ENCODE measurements at regions not wholly inside any gene's neighbourhood (a gene's known extent, or its start where the extent isn't known, plus 50 kb on each side); places are given as distances from the start of the nearest gene placed in this dataset.

- TF ChIP-seq CTCF (IDR thresholded peaks at IDR 0.05; ENCODE audit: low read length) = peak; percentile 54; the same call in 1 of the 2 replicates
- no peak for TF ChIP-seq EZH2 (IDR thresholded peaks at IDR 0.05; ENCODE audit: borderline replicate concordance, low read length)
Measured at GRCh38 chr6:104325341-104326172, 534.2 kb downstream of the HACE1 start.

Measured in OCI-LY1 (cell line).